ENCODE measurements at regions not wholly inside any gene's neighbourhood (a gene's known extent, or its start where the extent isn't known, plus 50 kb on each side); places are given as distances from the start of the nearest gene placed in this dataset.

DNA sequence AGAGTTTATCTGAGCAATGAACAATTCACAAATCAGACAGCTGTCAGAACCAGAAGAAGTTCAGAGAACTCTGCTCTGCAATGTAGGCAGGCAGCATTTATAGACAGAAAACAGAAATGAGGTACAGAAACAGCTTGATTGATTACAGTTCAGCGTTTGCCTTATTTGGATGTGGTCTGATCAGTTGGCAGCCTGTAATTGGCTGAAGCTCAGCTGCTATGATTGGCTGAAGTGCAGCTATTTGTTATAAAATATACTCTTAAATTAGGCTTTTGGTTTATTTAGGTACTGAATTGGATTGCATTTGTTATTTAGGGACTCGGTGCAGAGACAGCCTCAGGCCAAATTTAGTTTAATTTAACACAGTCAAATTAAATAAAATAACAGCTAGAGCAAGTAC is 85.8 kb upstream of the JAZF1 start:
- no peaks in the 10 kb centered on the region for H3K27me3 ChIP-seq
- H3K4me1 ChIP-seq (ENCODE audit: low read depth), result no peaks in the 10 kb centered on the region
- no peaks in the 10 kb centered on the region for H3K36me3 ChIP-seq
- H3K9me3 ChIP-seq (ENCODE audit: low read depth), result no peaks in the 10 kb centered on the region
- no peak for DNase-seq (ENCODE audit: low read depth in 1 of 2, low spot score in 1 of 2)
- no peak overlapping the region for H3K27ac ChIP-seq
- no peak overlapping the region for H3K4me3 ChIP-seq
- TF ChIP-seq, protein P1, sequence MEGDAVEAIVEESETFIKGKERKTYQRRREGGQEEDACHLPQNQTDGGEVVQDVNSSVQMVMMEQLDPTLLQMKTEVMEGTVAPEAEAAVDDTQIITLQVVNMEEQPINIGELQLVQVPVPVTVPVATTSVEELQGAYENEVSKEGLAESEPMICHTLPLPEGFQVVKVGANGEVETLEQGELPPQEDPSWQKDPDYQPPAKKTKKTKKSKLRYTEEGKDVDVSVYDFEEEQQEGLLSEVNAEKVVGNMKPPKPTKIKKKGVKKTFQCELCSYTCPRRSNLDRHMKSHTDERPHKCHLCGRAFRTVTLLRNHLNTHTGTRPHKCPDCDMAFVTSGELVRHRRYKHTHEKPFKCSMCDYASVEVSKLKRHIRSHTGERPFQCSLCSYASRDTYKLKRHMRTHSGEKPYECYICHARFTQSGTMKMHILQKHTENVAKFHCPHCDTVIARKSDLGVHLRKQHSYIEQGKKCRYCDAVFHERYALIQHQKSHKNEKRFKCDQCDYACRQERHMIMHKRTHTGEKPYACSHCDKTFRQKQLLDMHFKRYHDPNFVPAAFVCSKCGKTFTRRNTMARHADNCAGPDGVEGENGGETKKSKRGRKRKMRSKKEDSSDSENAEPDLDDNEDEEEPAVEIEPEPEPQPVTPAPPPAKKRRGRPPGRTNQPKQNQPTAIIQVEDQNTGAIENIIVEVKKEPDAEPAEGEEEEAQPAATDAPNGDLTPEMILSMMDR (IDR thresholded peaks at IDR 0.05; ENCODE audit: low read depth, low read length), result no peak

DNA sequence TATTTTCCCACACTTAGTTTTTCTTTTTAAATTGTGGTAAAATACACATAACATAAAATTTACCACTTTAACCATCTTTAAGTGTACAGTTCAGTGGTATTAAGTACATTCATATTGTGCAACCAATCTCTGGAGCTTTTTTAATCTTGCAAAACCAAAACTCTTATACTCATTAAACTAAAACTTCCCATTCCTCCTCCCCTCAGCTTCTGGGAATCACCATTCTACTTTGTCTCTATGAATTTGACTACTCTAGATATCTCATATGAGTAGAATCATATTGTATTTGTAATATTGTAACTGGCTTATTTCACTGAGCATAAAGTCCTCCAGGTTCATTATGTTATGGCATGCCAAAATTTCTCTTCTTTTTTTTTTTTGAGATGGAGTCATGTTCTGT is 86.4 kb upstream of the JAZF1 start:
- Histone ChIP-seq H3K4me1 (ENCODE audit: low read depth) (no peaks in the 10 kb centered on the region), H3K27me3 (no peaks in the 10 kb centered on the region), H3K4me3 (no peak overlapping the region), H3K36me3 (no peaks in the 10 kb centered on the region), H3K9me3 (ENCODE audit: low read depth) (no peaks in the 10 kb centered on the region), H3K27ac (no peak overlapping the region)
- no peak for DNase-seq (ENCODE audit: low read depth in 1 of 2, low spot score in 1 of 2)
- TF ChIP-seq, protein P1 (IDR thresholded peaks at IDR 0.05; ENCODE audit: low read depth, low read length), result no peak

DNA sequence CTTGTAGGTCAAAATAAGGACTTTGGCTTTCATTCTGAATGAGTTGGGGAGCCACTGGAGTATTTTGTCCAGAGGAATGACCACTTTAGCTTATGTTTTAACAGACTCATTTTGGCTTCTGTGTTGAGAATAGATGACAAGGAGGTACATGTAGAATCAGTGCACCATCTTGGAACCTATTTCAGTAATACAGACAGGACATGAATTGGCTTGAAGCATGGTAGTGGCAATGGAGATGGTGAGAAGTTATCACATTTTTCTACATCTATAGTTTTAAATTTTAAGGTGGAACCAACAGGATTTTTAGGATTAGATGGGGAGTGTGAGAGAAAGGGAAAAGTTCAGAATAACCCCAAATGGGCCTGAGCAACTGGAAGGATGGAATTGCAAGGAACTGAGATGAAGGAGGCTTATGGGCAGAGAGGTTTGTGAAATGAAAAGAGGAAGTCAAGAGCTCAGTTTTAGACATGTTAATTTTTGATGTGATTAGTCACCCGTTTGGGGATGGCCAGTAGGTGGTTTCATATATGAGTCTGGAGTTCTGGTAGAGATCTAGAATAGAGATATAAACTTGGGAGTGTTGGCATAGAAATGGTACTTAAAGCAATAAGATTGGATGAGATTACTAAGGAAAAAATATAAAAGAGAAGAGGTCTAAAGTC is 89.2 kb upstream of the JAZF1 start:
- Histone ChIP-seq H3K9me3 (ENCODE audit: low read depth) (no peaks in the 10 kb centered on the region), H3K27ac (no peak overlapping the region), H3K27me3 (no peaks in the 10 kb centered on the region), H3K4me3 (no peak overlapping the region), H3K4me1 (ENCODE audit: low read depth) (no peaks in the 10 kb centered on the region), H3K36me3 (no peaks in the 10 kb centered on the region)
- DNase-seq (ENCODE audit: low read depth in 1 of 2, low spot score in 1 of 2), result no peak
- TF ChIP-seq, protein P1 (IDR thresholded peaks at IDR 0.05; ENCODE audit: low read depth, low read length), result no peak

DNA sequence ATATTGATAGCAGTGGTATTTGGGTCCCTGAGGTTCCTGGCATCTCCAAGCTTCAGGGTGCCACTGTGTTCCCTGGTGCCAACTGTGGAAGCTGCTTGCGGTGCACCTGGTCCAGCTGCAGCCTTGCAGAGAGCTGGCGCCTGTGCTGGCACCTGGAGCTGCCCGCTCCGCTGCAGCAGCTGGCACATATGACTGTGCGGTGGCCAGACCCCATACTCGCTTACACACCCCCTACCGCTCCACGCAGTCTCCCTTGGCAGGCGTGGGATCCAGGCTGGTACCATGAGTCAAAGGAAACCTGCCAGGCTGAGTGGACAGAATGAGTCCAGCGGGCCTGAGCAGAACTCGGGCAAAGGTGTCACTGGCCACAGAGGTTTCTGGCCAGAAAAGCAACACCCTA is 89.9 kb upstream of the JAZF1 start:
- Histone ChIP-seq H3K4me1 (ENCODE audit: low read depth) (no peaks in the 10 kb centered on the region), H3K27ac (no peak overlapping the region), H3K9me3 (ENCODE audit: low read depth) (no peaks in the 10 kb centered on the region), H3K4me3 (no peak overlapping the region), H3K36me3 (no peaks in the 10 kb centered on the region), H3K27me3 (no peaks in the 10 kb centered on the region)
- no peak for DNase-seq (ENCODE audit: low read depth in 1 of 2, low spot score in 1 of 2)
- TF ChIP-seq, protein P1 (IDR thresholded peaks at IDR 0.05; ENCODE audit: low read depth, low read length), result no peak

DNA sequence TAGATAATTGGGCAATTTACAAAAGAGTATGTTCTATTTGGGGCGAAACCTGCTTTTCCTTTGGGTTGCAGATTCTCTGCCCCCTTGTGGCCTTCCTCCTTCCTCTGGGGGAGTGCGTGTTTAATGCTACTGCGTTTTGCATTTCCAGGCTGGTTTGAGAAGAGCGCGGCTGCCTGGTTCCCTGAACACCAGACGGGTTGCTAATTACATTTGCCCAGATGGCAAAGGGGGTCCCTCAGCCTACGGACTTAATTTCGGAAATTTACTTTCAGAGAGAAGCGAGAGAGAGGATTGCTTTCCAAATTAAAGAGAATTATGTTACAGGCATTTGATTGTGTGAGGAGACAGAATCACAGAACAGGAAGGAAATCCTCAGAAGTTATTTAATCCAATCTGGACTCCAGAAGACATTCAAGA is 91.9 kb upstream of the JAZF1 start:
- TF ChIP-seq, protein P1 (IDR thresholded peaks at IDR 0.05; ENCODE audit: low read depth, low read length), result peak; percentile 81
- no peaks in the 10 kb centered on the region for H3K4me1 ChIP-seq (ENCODE audit: low read depth)
- DNase-seq (ENCODE audit: low read depth in 1 of 2, low spot score in 1 of 2), result peak; percentile 59 to 71
- no peak overlapping the region for H3K27ac ChIP-seq
- H3K27me3 ChIP-seq, result no peaks in the 10 kb centered on the region
- no peaks in the 10 kb centered on the region for H3K9me3 ChIP-seq (ENCODE audit: low read depth)
- H3K4me3 ChIP-seq, result no peak overlapping the region
- no peaks in the 10 kb centered on the region for H3K36me3 ChIP-seq
